ENCODE measurements at regions not wholly inside any gene's neighbourhood (a gene's known extent, or its start where the extent isn't known, plus 50 kb on each side); places are given as distances from the start of the nearest gene placed in this dataset.

DNA sequence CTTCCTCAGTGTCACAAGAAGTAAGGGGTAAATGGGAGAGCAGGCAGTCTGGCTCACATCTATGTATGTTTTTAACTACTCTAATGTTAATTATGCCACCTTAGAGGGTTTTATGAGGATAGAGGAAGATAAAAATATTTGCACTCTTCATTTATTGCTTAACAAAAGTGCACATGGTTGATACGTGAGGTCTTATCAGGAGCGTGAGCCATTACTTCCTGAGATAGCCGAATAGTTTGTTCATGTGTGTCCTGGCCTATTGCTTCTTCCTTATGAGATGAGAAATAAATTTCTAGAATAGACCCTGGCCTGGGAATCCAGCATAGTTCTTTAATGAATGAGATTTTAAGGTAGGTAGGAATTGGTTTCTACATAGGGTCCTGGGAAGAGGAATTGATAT lies 471.1 kb upstream of the B3GALT2 start:
- CTCF ChIA-PET, result no interaction called here
- TF ChIP-seq, protein P1, sequence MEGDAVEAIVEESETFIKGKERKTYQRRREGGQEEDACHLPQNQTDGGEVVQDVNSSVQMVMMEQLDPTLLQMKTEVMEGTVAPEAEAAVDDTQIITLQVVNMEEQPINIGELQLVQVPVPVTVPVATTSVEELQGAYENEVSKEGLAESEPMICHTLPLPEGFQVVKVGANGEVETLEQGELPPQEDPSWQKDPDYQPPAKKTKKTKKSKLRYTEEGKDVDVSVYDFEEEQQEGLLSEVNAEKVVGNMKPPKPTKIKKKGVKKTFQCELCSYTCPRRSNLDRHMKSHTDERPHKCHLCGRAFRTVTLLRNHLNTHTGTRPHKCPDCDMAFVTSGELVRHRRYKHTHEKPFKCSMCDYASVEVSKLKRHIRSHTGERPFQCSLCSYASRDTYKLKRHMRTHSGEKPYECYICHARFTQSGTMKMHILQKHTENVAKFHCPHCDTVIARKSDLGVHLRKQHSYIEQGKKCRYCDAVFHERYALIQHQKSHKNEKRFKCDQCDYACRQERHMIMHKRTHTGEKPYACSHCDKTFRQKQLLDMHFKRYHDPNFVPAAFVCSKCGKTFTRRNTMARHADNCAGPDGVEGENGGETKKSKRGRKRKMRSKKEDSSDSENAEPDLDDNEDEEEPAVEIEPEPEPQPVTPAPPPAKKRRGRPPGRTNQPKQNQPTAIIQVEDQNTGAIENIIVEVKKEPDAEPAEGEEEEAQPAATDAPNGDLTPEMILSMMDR (IDR thresholded peaks at IDR 0.05; ENCODE audit: insufficient read depth in 1 of 2, low read depth in 1 of 2, low read length in 1 of 2, severe bottlenecking in 1 of 2, unreplicated experiment in 1 of 2), result no peak

DNA sequence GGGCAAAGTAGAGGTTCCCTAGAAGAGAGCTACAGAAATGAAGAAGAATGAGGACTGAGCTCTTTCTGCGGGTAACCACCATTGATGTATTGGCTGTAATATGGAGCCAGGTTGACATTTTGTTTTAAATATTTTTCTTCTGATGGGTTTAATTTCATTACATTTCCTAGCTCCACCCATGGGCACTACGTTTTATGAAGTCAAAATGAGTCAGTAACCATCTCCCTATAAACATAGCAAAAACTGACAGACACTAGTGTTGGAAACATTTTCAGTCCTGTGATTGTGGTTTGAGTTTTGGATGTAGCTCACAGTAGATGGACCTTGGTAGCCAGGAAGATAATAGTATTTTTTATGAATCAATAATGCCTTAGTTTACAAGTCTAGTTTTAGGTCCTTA lies 470.4 kb upstream of the B3GALT2 start:
- Histone ChIP-seq H3K9me3 (no peaks in the 10 kb centered on the region), H3K36me3 (ENCODE audit: control insufficient read depth, insufficient read depth, low read length) (no peaks in the 10 kb centered on the region), H3K27me3 (replicated peaks; ENCODE audit: control insufficient read depth, insufficient read depth, low read length) (no peaks in the 10 kb centered on the region), H3K4me1 (no peaks in the 10 kb centered on the region), H3K4me3 (ENCODE audit: low read depth, low read length) (no peak overlapping the region)
- intact Hi-C loops (cut with micrococcal nuclease; ENCODE audit: unreplicated experiment), result no loop called here
- no TSS peak for BruUV-seq (replicated peaks)
- ChIA-PET POLR2A (no interaction called here), CTCF (no interaction called here)
- H3K4me1 Mint-ChIP-seq (ENCODE audit: low read depth, unreplicated experiment), result no peaks in the 10 kb centered on the region
- peaks cover 10% of the 10 kb centered on the region for H3K9me3 Mint-ChIP-seq (ENCODE audit: unreplicated experiment)
- H3K27ac Mint-ChIP-seq (ENCODE audit: unreplicated experiment), result no peak overlapping the region
- H3K4me3 Mint-ChIP-seq (ENCODE audit: unreplicated experiment), result no peak overlapping the region
- no peaks in the 10 kb centered on the region for H3K27me3 Mint-ChIP-seq (ENCODE audit: insufficient read depth, unreplicated experiment)
- TF ChIP-seq, protein P1 (IDR thresholded peaks at IDR 0.05; ENCODE audit: insufficient read depth in 1 of 2, low read depth in 1 of 2, low read length in 1 of 2, severe bottlenecking in 1 of 2, unreplicated experiment in 1 of 2), result no peak
- no peaks in the 10 kb centered on the region for H3K36me3 Mint-ChIP-seq (ENCODE audit: insufficient read depth, unreplicated experiment)
- DNase-seq, result no peak

More for the DNA sequence above, 471.1 kb upstream of the B3GALT2 start:
- no TSS peak for BruUV-seq (replicated peaks)
- no peaks in the 10 kb centered on the region for H3K4me1 ChIP-seq
- H3K27me3 ChIP-seq (replicated peaks; ENCODE audit: control insufficient read depth, insufficient read depth, low read length), result no peaks in the 10 kb centered on the region
- peaks cover 10% of the 10 kb centered on the region for H3K9me3 Mint-ChIP-seq (ENCODE audit: unreplicated experiment)
- no peak overlapping the region for H3K27ac Mint-ChIP-seq (ENCODE audit: unreplicated experiment)
- intact Hi-C loops (cut with micrococcal nuclease; ENCODE audit: unreplicated experiment), result no loop called here
- no peaks in the 10 kb centered on the region for H3K36me3 ChIP-seq (ENCODE audit: control insufficient read depth, insufficient read depth, low read length)
- H3K4me3 Mint-ChIP-seq (ENCODE audit: unreplicated experiment), result no peak overlapping the region
- no peaks in the 10 kb centered on the region for H3K9me3 ChIP-seq
- H3K4me1 Mint-ChIP-seq (ENCODE audit: low read depth, unreplicated experiment), result no peaks in the 10 kb centered on the region
- DNase-seq, result no peak
- no peak overlapping the region for H3K4me3 ChIP-seq (ENCODE audit: low read depth, low read length)
- no peaks in the 10 kb centered on the region for H3K27me3 Mint-ChIP-seq (ENCODE audit: insufficient read depth, unreplicated experiment)
- no peaks in the 10 kb centered on the region for H3K36me3 Mint-ChIP-seq (ENCODE audit: insufficient read depth, unreplicated experiment)
- POLR2A ChIA-PET, result no interaction called here

DNA sequence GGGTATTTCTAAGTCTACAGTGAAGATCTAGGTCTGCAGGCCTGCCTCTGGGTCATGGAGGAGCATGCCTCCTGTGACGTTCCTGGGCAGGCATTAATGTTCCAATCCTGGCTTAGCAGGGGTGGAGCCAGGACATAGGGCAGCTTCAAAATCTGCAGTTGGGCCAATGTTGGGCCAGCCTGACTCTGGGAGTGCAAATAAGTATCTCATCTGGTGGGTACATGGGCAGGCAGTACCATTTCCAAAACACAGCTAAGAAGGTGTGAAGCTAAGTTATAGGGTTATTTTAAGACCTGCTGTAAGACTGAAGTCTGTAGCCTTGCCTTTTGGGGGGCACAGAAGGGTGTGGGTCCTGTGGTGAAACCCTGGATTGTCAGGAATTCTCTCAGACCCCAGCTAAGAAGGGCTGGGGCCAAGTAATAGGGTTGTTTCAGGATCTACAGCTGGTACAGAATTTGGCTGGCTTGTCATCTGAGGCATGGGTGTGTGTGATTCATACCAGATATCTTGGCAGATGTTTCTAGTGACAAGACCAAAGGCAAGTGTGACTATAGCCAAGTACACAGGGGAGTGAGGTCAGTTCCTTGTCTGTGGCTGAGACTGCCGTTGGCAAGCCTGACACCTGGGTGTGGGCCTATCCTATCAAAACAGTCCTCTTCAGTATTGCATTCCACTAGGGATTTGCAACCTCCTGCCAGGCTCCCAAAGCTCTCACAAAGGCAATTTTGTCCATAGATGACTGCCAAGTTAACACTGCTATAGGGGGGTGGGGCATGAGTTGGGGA lies 468.7 kb upstream of the B3GALT2 start:
- CTCF ChIA-PET, result no interaction called here

More for the DNA sequence above, 468.7 kb upstream of the B3GALT2 start:
- DNase-seq, result no peak
- Histone ChIP-seq H3K9me3 (no peaks in the 10 kb centered on the region), H3K4me1 (no peaks in the 10 kb centered on the region), H3K36me3 (ENCODE audit: control insufficient read depth, insufficient read depth, low read length) (no peaks in the 10 kb centered on the region), H3K4me3 (ENCODE audit: low read depth, low read length) (no peak overlapping the region), H3K27me3 (replicated peaks; ENCODE audit: control insufficient read depth, insufficient read depth, low read length) (no peaks in the 10 kb centered on the region)
- Mint-ChIP-seq H3K9me3 (ENCODE audit: unreplicated experiment) (peaks cover 10% of the 10 kb centered on the region), H3K27ac (ENCODE audit: unreplicated experiment) (no peak overlapping the region), H3K4me1 (ENCODE audit: low read depth, unreplicated experiment) (no peaks in the 10 kb centered on the region), H3K27me3 (ENCODE audit: insufficient read depth, unreplicated experiment) (no peaks in the 10 kb centered on the region), H3K4me3 (ENCODE audit: unreplicated experiment) (no peak overlapping the region), H3K36me3 (ENCODE audit: insufficient read depth, unreplicated experiment) (no peaks in the 10 kb centered on the region)
- POLR2A ChIA-PET, result no interaction called here
- TF ChIP-seq, protein P1 (IDR thresholded peaks at IDR 0.05; ENCODE audit: insufficient read depth in 1 of 2, low read depth in 1 of 2, low read length in 1 of 2, severe bottlenecking in 1 of 2, unreplicated experiment in 1 of 2), result no peak
- intact Hi-C loops (cut with micrococcal nuclease; ENCODE audit: unreplicated experiment), result no loop called here
- no TSS peak for BruUV-seq (replicated peaks)
